ENCODE measurements at regions not wholly inside any gene's neighbourhood (a gene's known extent, or its start where the extent isn't known, plus 50 kb on each side); places are given as distances from the start of the nearest gene placed in this dataset.
A peak's percentile ranks its signal among the peaks of the same experiment; 100 is the strongest.
"Not testable (repeated sequence)": the region's sequence is repeated elsewhere in the genome, so short reads cannot be mapped to it uniquely, and the experiment has no call there.

DNA sequence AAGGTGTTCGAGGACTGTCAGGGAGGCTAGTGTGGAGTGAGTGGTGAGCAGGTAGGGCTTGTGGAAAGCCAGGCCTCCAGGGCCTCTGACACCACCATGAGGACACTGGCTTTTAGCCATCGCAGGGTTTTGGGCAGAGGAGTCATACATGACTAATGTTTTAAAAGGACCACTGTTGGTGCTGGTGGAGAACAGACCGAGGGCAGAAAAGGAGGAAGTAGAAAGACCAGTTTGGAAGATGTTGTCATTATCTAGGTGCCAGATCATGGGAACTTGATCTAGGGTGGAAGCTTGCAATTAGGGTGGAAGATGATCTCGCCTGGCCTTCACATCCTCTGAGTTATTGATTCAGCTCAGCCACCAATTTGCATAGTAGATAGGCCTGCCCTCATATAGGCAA lies 144.2 kb downstream of the C12orf75 start:
- TF ChIP-seq, protein P1, sequence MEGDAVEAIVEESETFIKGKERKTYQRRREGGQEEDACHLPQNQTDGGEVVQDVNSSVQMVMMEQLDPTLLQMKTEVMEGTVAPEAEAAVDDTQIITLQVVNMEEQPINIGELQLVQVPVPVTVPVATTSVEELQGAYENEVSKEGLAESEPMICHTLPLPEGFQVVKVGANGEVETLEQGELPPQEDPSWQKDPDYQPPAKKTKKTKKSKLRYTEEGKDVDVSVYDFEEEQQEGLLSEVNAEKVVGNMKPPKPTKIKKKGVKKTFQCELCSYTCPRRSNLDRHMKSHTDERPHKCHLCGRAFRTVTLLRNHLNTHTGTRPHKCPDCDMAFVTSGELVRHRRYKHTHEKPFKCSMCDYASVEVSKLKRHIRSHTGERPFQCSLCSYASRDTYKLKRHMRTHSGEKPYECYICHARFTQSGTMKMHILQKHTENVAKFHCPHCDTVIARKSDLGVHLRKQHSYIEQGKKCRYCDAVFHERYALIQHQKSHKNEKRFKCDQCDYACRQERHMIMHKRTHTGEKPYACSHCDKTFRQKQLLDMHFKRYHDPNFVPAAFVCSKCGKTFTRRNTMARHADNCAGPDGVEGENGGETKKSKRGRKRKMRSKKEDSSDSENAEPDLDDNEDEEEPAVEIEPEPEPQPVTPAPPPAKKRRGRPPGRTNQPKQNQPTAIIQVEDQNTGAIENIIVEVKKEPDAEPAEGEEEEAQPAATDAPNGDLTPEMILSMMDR (IDR thresholded peaks at IDR 0.05), result no peak
- Histone ChIP-seq H3K4me1 (peaks cover 0 to 16% (median 5%) of the 10 kb centered on the region in 9 donors), H3K4me3 (no peak overlapping the region), H3K27ac (no peak overlapping the region), H3K36me3 (no peaks in the 10 kb centered on the region), H3K9me3 (no peaks in the 10 kb centered on the region), H3K27me3 (no peaks in the 10 kb centered on the region)
- 91 to 96% methylated on average over 4 of the region's 4 CpGs for WGBS, 2 donors
- intact Hi-C loops (cut with DNase I), result no loop called here
- no peak for ATAC-seq
- DNase-seq, result no peak

DNA sequence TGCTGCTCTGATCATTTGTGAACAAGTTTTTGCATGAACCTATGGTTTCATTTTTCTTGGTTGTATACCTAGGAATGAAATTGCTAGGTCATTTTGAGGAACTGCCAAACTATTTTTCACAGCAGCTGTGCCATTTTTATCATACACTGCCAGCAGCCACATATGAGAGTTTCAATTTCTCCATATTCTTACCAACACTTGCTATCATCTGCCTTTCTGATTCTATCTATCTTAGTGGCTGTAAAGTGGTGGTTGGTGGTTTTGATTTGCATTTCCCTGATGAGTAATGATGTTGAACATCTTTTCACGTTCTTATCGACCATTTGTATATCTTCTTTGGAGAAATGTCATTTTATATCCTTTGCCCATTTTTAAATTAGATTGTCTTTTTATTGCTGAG lies 146.1 kb downstream of the C12orf75 start:
- H3K4me1 ChIP-seq, result peaks cover 0 to 14% (median 4%) of the 10 kb centered on the region in 9 donors
- H3K4me3 ChIP-seq, result no peak overlapping the region
- 57 to 84% methylated on average over 2 of the region's 2 CpGs for WGBS, 2 donors
- peaks cover 0 to 5% (median 0%) of the 10 kb centered on the region in 11 donors for H3K9me3 ChIP-seq
- intact Hi-C loops (cut with DNase I), result no loop called here
- no peaks in the 10 kb centered on the region for H3K36me3 ChIP-seq
- ATAC-seq (no peak), DNase-seq (no peak)
- TF ChIP-seq, protein P1 (IDR thresholded peaks at IDR 0.05), result no peak
- no peaks in the 10 kb centered on the region for H3K27me3 ChIP-seq
- peak overlapping the region in 2 of 10 donors; percentile 58 to 78 for H3K27ac ChIP-seq

DNA sequence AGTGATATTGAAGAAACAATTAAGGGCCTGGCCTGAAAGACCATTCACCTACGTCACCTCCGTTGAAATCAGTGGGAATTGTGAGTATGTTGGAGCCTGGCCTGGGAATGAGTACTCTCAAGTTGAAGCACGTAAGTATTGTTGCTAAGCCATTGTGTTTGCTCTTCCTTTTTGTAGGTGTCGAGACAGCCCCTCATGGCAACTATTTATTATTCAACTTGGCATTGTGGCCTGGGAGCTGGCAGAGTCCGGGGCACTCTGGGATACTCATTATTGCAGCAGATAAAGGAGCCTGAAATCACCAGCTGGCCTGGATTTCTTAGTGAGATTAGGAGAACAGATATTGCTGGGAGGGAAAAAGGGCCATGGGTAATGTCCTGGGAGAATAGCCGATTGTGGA lies 147.4 kb downstream of the C12orf75 start:
- ATAC-seq, result peak; percentile 47 to 94 (median 84)
- Histone ChIP-seq H3K27me3 (no peaks in the 10 kb centered on the region), H3K27ac (peak overlapping the region in 6 of 10 donors; percentile 31 to 78 (median 46)), H3K4me1 (peaks cover 0 to 14% (median 4%) of the 10 kb centered on the region in 9 donors), H3K36me3 (no peaks in the 10 kb centered on the region), H3K4me3 (no peak overlapping the region), H3K9me3 (peaks cover 0 to 5% (median 0%) of the 10 kb centered on the region in 11 donors)
- 54 to 60% methylated on average over 6 of the region's 6 CpGs for WGBS, 2 donors
- intact Hi-C loops (cut with DNase I), result no loop called here
- TF ChIP-seq, protein P1 (IDR thresholded peaks at IDR 0.05), result no peak
- peak; percentile 22 to 30 for DNase-seq

DNA sequence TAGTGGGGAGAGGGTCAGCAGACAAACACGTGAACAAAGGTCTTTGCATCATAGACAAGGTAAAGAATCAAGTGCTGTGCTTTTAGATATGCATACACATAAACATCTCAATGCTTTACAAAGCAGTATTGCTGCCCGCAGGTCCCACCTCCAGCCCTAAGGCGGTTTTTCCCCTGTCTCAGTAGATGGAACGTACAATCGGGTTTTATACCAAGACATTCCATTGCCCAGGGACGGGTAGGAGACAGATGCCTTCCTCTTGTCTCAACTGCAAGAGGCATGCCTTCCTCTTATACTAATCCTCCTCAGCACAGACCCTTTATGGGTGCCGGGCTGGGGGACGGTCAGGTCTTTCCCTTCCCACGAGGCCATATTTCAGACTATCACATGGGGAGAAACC lies 148.3 kb downstream of the C12orf75 start:
- ATAC-seq, result not testable (repeated sequence)

DNA sequence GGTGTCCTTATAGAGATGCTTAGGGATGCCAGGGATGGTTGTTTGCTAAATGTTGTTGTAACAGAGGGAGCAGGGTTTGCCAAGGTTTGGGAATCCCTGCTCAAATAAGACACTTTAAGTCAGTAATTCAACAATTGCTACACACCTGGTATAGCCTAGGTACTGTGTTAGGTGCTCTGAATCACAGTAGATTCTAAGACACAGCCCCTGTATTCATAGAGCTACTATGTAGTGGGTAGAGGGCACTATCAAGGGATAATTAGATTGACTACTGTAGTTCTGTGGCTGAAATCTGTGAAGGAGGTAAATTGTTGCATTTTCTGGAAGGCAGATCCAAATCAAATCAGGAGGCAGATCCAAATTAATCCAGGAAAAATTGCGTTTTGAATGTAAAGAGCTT lies 149.2 kb downstream of the C12orf75 start:
- DNase-seq (no peak), ATAC-seq (no peak)
- intact Hi-C loops (cut with DNase I), result loop anchor here in 2 of 10 donors (10.0 kb wide), 2 partner anchors 55 to 195 kb away; no protein-coding TSS in a partner anchor
- H3K36me3 ChIP-seq, result no peaks in the 10 kb centered on the region
- H3K27me3 ChIP-seq, result no peaks in the 10 kb centered on the region
- H3K4me3 ChIP-seq, result no peak overlapping the region
- peaks cover 0 to 26% (median 5%) of the 10 kb centered on the region in 9 donors for H3K4me1 ChIP-seq
- no peak overlapping the region for H3K27ac ChIP-seq
- 87 to 97% methylated on average over 1 of the region's 1 CpG for WGBS, 2 donors
- TF ChIP-seq, protein P1 (IDR thresholded peaks at IDR 0.05), result no peak
- H3K9me3 ChIP-seq, result peaks cover 0 to 5% (median 0%) of the 10 kb centered on the region in 11 donors

More for the DNA sequence above, 148.3 kb downstream of the C12orf75 start:
- 85 to 88% methylated on average over 8 of the region's 9 CpGs for WGBS, 2 donors
- DNase-seq; H3K27me3 ChIP-seq; H3K4me3 ChIP-seq; H3K36me3 ChIP-seq; H3K27ac ChIP-seq; H3K9me3 ChIP-seq; intact Hi-C loops (cut with DNase I): not testable (repeated sequence)
- peaks cover 0 to 21% (median 4%) of the 10 kb centered on the region in 9 donors for H3K4me1 ChIP-seq

Measured in heart right ventricle (tissue), 16 donors.